ENCODE measurements at regions not wholly inside any gene's neighbourhood (a gene's known extent, or its start where the extent isn't known, plus 50 kb on each side); places are given as distances from the start of the nearest gene placed in this dataset.
A peak's percentile ranks its signal among the peaks of the same experiment; 100 is the strongest.

DNA sequence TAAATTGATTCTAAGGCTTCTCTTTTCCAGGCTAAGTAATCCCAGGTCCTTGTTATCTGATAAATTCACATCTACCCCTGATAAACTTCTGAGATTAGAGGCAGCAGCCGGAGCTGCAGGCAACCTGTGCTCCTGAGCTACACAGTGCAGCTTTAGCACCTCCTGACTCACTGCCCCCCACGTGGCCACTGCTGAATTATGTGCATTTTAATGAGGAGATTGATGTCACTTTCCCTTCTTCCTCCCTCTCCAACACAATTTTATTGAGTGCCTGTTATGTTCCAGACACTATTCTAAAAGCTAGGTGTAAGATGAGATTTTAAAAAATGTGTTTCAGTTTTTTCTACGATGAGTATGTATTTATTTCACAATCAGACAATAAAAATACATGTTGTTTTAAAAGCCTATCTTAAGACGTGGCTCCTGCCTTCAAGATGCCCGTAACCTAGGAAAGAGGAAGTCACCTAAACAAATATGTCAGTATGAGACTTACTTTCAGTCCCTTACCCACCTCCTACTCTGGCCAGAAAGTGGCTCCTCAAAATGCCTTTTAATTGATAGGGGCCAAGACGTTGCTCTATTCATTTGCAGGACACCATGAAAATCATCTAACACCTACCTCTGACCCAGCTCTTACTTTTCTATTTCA is 161.5 kb upstream of the PFN2 start:
- Histone ChIP-seq H3K9me1 (ENCODE audit: control insufficient read depth, insufficient read depth, low read length) (no peaks in the 10 kb centered on the region), H3K4me1 (replicated peaks in 1 of 2; ENCODE audit: control insufficient read depth in 2 of 2, insufficient read depth in 2 of 2, low read length in 2 of 2) (no peaks in the 10 kb centered on the region), H3K4me3 (no peak overlapping the region), H3K27ac (ENCODE audit: extremely low read depth, low read depth, low read length) (no peak overlapping the region), H3K9ac (ENCODE audit: insufficient read depth in 1 of 2, low read depth in 2 of 2, low read length in 2 of 2) (no peak overlapping the region), H3K9me3 (replicated peaks; ENCODE audit: control insufficient read depth, insufficient read depth, low read depth, low read length) (no peaks in the 10 kb centered on the region), H3K27me3 (ENCODE audit: control insufficient read depth in 2 of 2, insufficient read depth in 2 of 2, low read length in 2 of 2) (peaks cover 4 to 6% of the 10 kb centered on the region in 2 experiments; a peak in 1 of 5 replicates), H4K20me1 (replicated peaks; ENCODE audit: control insufficient read depth, insufficient read depth, low read length) (no peaks in the 10 kb centered on the region), H2AFZ (ENCODE audit: low read depth, low read length) (no peak overlapping the region), H3K4me2 (ENCODE audit: insufficient read depth, low read length) (no peak overlapping the region), H3K79me2 (ENCODE audit: control insufficient read depth, insufficient read depth, low read length) (no peaks in the 10 kb centered on the region), H3K36me3 (ENCODE audit: control insufficient read depth, insufficient read depth, low read length) (no peaks in the 10 kb centered on the region)
- intact Hi-C loops (cut with micrococcal nuclease) (no loop called here), in situ Hi-C loops (cut with MboI) (no loop called here)
- ATAC-seq (no peak), FAIRE-seq (no peak), DNase-seq (ENCODE audit: extremely low read depth in 1 of 4, low spot score in 3 of 4) (no peak)
- CTCF ChIA-PET (ENCODE audit: low intra/inter-chr PET ratio): no interaction called here
- peak; percentile 73 for TF ChIP-seq SPI1 (IDR thresholded peaks at IDR 0.05; ENCODE audit: borderline replicate concordance, low read depth, low read length)
- TF ChIP-seq, protein P1, sequence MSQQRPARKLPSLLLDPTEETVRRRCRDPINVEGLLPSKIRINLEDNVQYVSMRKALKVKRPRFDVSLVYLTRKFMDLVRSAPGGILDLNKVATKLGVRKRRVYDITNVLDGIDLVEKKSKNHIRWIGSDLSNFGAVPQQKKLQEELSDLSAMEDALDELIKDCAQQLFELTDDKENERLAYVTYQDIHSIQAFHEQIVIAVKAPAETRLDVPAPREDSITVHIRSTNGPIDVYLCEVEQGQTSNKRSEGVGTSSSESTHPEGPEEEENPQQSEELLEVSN (IDR thresholded peaks at IDR 0.05; ENCODE audit: borderline replicate concordance in 1 of 2, extremely low read depth in 1 of 2, insufficient read depth in 1 of 2, insufficient read length in 1 of 2, low read depth in 1 of 2, low read length in 1 of 2, poor library complexity in 1 of 2, severe bottlenecking in 1 of 2): no peak
- 0% methylated on average over 6 of the region's 6 CpGs for WGBS (ENCODE audit: insufficient coverage, low coverage, missing lambda C conversion rate)
- POLR2A ChIA-PET: interaction anchor here (0.6 kb wide), 1 partner anchor 77 kb away, joined by 3 read pairs; no protein-coding TSS in a partner anchor
- no TSS peak for BruUV-seq (replicated peaks)

DNA sequence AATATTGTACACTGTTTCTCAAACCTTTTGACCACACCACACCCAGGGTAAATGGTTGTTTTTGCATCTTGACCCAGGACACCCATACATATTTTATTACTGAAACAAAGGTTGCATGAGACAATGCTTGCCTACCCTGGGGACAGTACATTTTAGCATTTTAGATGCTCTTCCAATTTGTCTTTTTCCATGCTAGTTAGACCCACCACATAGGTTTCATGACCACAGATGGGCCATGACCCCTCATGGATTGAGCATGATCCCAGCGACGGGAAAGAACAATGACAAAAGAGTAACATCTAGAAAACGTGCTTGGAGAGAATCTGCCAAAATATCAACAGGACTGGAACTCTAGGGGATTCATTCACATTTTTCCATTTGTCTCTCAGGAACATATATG is 161.0 kb upstream of the PFN2 start:
- no peak overlapping the region for H2AFZ ChIP-seq (ENCODE audit: low read depth, low read length)
- TF ChIP-seq, protein P2, sequence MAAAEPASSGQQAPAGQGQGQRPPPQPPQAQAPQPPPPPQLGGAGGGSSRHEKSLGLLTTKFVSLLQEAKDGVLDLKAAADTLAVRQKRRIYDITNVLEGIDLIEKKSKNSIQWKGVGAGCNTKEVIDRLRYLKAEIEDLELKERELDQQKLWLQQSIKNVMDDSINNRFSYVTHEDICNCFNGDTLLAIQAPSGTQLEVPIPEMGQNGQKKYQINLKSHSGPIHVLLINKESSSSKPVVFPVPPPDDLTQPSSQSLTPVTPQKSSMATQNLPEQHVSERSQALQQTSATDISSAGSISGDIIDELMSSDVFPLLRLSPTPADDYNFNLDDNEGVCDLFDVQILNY (CRISPR knock-in tag; IDR thresholded peaks at IDR 0.05): no peak
- TF ChIP-seq RNF2 (IDR thresholded peaks at IDR 0.05) (no peak), TARDBP (IDR thresholded peaks at IDR 0.05) (no peak), U2AF2 (optimal IDR thresholded peaks at IDR 0.05; ENCODE audit: low read depth, low read length) (no peak), SMAD3 (CRISPR knock-in tag; conservative IDR thresholded peaks at IDR 0.05) (no peak), HMG20B (CRISPR knock-in tag; IDR thresholded peaks at IDR 0.05) (no peak), HMGN3 (IDR thresholded peaks at IDR 0.05; ENCODE audit: borderline replicate concordance, extremely low read depth, insufficient read length, low read depth, low read length) (no peak), ZFPM2 (CRISPR knock-in tag; IDR thresholded peaks at IDR 0.05) (no peak), TRIM24 (IDR thresholded peaks at IDR 0.05) (no peak), ZNF79 (CRISPR knock-in tag; IDR thresholded peaks at IDR 0.05; ENCODE audit: low read depth) (no peak), ZNF146 (CRISPR knock-in tag; IDR thresholded peaks at IDR 0.05; ENCODE audit: unreplicated experiment) (no peak)
- TF ChIP-seq, protein P3, sequence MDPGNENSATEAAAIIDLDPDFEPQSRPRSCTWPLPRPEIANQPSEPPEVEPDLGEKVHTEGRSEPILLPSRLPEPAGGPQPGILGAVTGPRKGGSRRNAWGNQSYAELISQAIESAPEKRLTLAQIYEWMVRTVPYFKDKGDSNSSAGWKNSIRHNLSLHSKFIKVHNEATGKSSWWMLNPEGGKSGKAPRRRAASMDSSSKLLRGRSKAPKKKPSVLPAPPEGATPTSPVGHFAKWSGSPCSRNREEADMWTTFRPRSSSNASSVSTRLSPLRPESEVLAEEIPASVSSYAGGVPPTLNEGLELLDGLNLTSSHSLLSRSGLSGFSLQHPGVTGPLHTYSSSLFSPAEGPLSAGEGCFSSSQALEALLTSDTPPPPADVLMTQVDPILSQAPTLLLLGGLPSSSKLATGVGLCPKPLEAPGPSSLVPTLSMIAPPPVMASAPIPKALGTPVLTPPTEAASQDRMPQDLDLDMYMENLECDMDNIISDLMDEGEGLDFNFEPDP (CRISPR knock-in tag; IDR thresholded peaks at IDR 0.05): no peak

More for the DNA sequence above, 161.0 kb upstream of the PFN2 start:
- DNase-seq (ENCODE audit: extremely low read depth in 1 of 4, low spot score in 3 of 4) (no peak), FAIRE-seq (no peak), ATAC-seq (no peak)
- H3K27ac ChIP-seq (ENCODE audit: extremely low read depth, low read depth, low read length): no peak overlapping the region
- no peaks in the 10 kb centered on the region for H3K9me1 ChIP-seq (ENCODE audit: control insufficient read depth, insufficient read depth, low read length)
- H3K9me3 ChIP-seq (replicated peaks; ENCODE audit: control insufficient read depth, insufficient read depth, low read depth, low read length): no peaks in the 10 kb centered on the region
- intact Hi-C loops (cut with micrococcal nuclease) (no loop called here), in situ Hi-C loops (cut with MboI) (no loop called here)
- WGBS (ENCODE audit: insufficient coverage, low coverage, missing lambda C conversion rate): 0% methylated on average over 3 of the region's 3 CpGs
- no TSS peak for BruUV-seq (replicated peaks)
- no peaks in the 10 kb centered on the region for H3K36me3 ChIP-seq (ENCODE audit: control insufficient read depth, insufficient read depth, low read length)
- H3K4me1 ChIP-seq (replicated peaks in 1 of 2; ENCODE audit: control insufficient read depth in 2 of 2, insufficient read depth in 2 of 2, low read length in 2 of 2): no peaks in the 10 kb centered on the region
- peaks cover 4 to 10% of the 10 kb centered on the region in 2 experiments; a peak in 2 of 5 replicates for H3K27me3 ChIP-seq (ENCODE audit: control insufficient read depth in 2 of 2, insufficient read depth in 2 of 2, low read length in 2 of 2)
- ChIA-PET POLR2A (interaction anchor here (0.6 kb wide), 1 partner anchor 76 kb away, joined by 3 read pairs; no protein-coding TSS in a partner anchor), CTCF (ENCODE audit: low intra/inter-chr PET ratio) (no interaction called here)
- H3K4me2 ChIP-seq (ENCODE audit: insufficient read depth, low read length): no peak overlapping the region
- no peak overlapping the region for H3K4me3 ChIP-seq
- H4K20me1 ChIP-seq (replicated peaks; ENCODE audit: control insufficient read depth, insufficient read depth, low read length): no peaks in the 10 kb centered on the region
- H3K79me2 ChIP-seq (ENCODE audit: control insufficient read depth, insufficient read depth, low read length): no peaks in the 10 kb centered on the region
- no peak overlapping the region for H3K9ac ChIP-seq (ENCODE audit: insufficient read depth in 1 of 2, low read depth in 2 of 2, low read length in 2 of 2)
